ENCODE measurements at regions not wholly inside any gene's neighbourhood (a gene's known extent, or its start where the extent isn't known, plus 50 kb on each side); places are given as distances from the start of the nearest gene placed in this dataset.
A peak's percentile ranks its signal among the peaks of the same experiment; 100 is the strongest.

DNA sequence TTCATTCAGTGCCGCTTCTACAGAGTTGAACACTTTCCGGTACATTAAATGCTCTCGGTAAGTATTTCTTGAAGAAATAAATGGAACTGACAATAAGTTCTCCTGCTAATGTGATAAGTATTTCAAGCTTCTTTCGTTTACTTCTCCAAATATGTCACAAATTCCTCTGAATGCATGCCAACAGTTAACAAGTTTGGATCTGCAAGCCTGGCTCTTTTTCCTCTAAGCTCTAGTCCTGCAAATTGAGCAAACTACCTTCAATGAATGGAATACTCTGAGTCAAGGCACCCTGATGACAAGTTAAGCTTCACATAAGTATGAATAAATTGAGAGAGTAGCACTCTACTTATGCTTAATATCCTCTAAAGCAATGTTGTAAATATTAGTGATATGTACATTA lies 403.6 kb downstream of the PDGFC start:
- WGBS, result 71% methylated on average over 4 of the region's 4 CpGs
- Histone ChIP-seq H3K27me3 (replicated peaks; ENCODE audit: insufficient read depth) (no peaks in the 10 kb centered on the region), H3K36me3 (no peaks in the 10 kb centered on the region), H3K4me1 (replicated peaks) (no peaks in the 10 kb centered on the region), H3K4me3 (no peak overlapping the region), H3K9me3 (no peaks in the 10 kb centered on the region), H3K27ac (no peak overlapping the region)
- TF ChIP-seq POLR2A (IDR thresholded peaks at IDR 0.05) (no peak), POLR2AphosphoS5 (IDR thresholded peaks at IDR 0.05) (peak; percentile 17)
- TF ChIP-seq, protein P1, sequence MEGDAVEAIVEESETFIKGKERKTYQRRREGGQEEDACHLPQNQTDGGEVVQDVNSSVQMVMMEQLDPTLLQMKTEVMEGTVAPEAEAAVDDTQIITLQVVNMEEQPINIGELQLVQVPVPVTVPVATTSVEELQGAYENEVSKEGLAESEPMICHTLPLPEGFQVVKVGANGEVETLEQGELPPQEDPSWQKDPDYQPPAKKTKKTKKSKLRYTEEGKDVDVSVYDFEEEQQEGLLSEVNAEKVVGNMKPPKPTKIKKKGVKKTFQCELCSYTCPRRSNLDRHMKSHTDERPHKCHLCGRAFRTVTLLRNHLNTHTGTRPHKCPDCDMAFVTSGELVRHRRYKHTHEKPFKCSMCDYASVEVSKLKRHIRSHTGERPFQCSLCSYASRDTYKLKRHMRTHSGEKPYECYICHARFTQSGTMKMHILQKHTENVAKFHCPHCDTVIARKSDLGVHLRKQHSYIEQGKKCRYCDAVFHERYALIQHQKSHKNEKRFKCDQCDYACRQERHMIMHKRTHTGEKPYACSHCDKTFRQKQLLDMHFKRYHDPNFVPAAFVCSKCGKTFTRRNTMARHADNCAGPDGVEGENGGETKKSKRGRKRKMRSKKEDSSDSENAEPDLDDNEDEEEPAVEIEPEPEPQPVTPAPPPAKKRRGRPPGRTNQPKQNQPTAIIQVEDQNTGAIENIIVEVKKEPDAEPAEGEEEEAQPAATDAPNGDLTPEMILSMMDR (IDR thresholded peaks at IDR 0.05), result no peak
- DNase-seq (ENCODE audit: low spot score), result peak; percentile 29
- intact Hi-C loops (cut with DNase I), result no loop called here

DNA sequence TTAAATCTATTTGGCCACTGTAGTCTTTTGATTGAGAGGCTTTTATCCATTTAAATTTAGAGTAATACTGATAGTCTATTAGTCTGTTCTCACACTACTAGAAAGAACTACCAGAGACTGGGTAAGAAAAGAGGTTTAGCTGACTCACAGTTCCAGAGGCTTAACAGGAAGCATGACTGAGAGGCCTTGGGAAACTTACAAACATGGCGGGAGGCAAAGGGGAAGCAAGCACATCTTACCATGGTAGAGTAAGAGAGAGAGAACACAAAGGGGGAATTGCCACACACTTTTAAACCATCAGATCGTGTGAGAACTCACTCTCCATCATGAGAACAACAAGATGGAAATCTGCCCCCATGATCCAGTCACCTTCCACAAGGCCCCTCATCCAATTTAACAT lies 410.9 kb downstream of the PDGFC start:
- WGBS, result 88% methylated on average over 2 of the region's 2 CpGs
- Histone ChIP-seq H3K36me3 (no peaks in the 10 kb centered on the region), H3K27me3 (replicated peaks; ENCODE audit: insufficient read depth) (no peaks in the 10 kb centered on the region), H3K27ac (no peak overlapping the region), H3K9me3 (no peaks in the 10 kb centered on the region), H3K4me3 (no peak overlapping the region), H3K4me1 (replicated peaks) (no peaks in the 10 kb centered on the region)
- intact Hi-C loops (cut with DNase I), result no loop called here
- TF ChIP-seq, protein P1 (IDR thresholded peaks at IDR 0.05), result no peak
- TF ChIP-seq POLR2AphosphoS5 (IDR thresholded peaks at IDR 0.05) (no peak), POLR2A (IDR thresholded peaks at IDR 0.05) (no peak)
- DNase-seq (ENCODE audit: low spot score), result no peak

DNA sequence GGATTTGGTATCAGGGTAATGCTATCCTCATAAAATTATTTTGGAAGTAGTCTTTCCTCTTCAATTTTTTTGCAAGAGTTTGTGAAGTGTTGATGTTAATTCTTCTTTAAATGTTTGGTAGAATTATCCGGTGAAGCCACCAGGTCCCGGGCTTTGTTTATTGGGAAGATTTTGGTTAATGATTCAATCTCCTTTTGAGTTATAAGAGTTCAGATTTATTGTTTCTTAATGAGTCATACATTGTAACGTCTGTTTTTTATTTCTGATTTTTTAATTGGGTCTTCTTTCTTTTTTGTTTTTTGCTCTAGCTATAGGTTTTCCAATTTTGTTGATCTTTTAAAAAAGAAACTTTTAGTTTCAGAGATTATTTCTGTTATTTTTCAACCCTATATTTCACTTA lies 412.3 kb downstream of the PDGFC start:
- Histone ChIP-seq H3K27ac (no peak overlapping the region), H3K4me3 (no peak overlapping the region), H3K9me3 (no peaks in the 10 kb centered on the region), H3K27me3 (replicated peaks; ENCODE audit: insufficient read depth) (no peaks in the 10 kb centered on the region), H3K4me1 (replicated peaks) (no peaks in the 10 kb centered on the region), H3K36me3 (no peaks in the 10 kb centered on the region)
- TF ChIP-seq POLR2AphosphoS5 (IDR thresholded peaks at IDR 0.05), result no peak
- TF ChIP-seq, protein P1 (IDR thresholded peaks at IDR 0.05), result no peak
- TF ChIP-seq POLR2A (IDR thresholded peaks at IDR 0.05), result no peak
- no peak for DNase-seq (ENCODE audit: low spot score)
- intact Hi-C loops (cut with DNase I), result no loop called here
- WGBS, result 20% methylated on average over 3 of the region's 3 CpGs

- TF ChIP-seq, protein P1 (IDR thresholded peaks at IDR 0.05), result no peak
- TF ChIP-seq POLR2AphosphoS5 (IDR thresholded peaks at IDR 0.05), result no peak
- WGBS, result 78% methylated on average over 7 of the region's 7 CpGs
- Histone ChIP-seq H3K27ac (no peak overlapping the region), H3K36me3 (no peaks in the 10 kb centered on the region), H3K4me1 (replicated peaks) (no peaks in the 10 kb centered on the region), H3K9me3 (no peaks in the 10 kb centered on the region), H3K27me3 (replicated peaks; ENCODE audit: insufficient read depth) (no peaks in the 10 kb centered on the region), H3K4me3 (no peak overlapping the region)
- DNase-seq (ENCODE audit: low spot score), result no peak
- intact Hi-C loops (cut with DNase I), result no loop called here
Observed at GRCh38 chr4:156558373-156559025, 413.1 kb downstream of the PDGFC start.

DNA sequence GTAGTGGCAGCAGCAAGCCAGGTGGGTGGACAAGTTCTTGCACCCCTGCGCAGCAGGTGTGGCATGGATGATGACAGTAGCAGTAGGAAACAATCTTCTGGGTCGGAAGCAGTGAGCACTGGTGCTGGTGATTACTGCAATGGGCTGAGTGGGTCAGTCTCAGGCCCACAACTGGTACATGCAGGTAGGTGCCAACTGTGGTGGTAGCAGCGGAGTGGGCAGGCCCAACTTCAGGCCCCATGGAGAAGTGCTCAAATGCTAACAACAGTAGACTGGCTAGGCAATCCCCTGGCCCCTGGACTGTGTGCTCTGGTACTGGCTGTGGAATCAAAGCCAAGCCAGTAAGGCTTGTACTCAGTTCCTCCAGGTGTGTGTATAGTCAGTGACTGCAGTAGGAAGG lies 413.7 kb downstream of the PDGFC start:
- 97% methylated on average over 3 of the region's 3 CpGs for WGBS
- H3K27me3 ChIP-seq (replicated peaks; ENCODE audit: insufficient read depth), result no peaks in the 10 kb centered on the region

More for the DNA sequence above, 413.7 kb downstream of the PDGFC start:
- Histone ChIP-seq H3K4me1 (replicated peaks) (no peaks in the 10 kb centered on the region), H3K27ac (no peak overlapping the region), H3K4me3 (no peak overlapping the region), H3K9me3 (no peaks in the 10 kb centered on the region), H3K36me3 (no peaks in the 10 kb centered on the region)
- TF ChIP-seq POLR2AphosphoS5 (IDR thresholded peaks at IDR 0.05) (no peak), POLR2A (IDR thresholded peaks at IDR 0.05) (no peak)
- TF ChIP-seq, protein P1 (IDR thresholded peaks at IDR 0.05), result no peak
- no peak for DNase-seq (ENCODE audit: low spot score)
- intact Hi-C loops (cut with DNase I), result no loop called here

Data from prostate gland (tissue), 2 donors.